ENCODE measurements at regions not wholly inside any gene's neighbourhood (a gene's known extent, or its start where the extent isn't known, plus 50 kb on each side); places are given as distances from the start of the nearest gene placed in this dataset.
"Not testable (repeated sequence)": the region's sequence is repeated elsewhere in the genome, so short reads cannot be mapped to it uniquely, and the experiment has no call there.

DNA sequence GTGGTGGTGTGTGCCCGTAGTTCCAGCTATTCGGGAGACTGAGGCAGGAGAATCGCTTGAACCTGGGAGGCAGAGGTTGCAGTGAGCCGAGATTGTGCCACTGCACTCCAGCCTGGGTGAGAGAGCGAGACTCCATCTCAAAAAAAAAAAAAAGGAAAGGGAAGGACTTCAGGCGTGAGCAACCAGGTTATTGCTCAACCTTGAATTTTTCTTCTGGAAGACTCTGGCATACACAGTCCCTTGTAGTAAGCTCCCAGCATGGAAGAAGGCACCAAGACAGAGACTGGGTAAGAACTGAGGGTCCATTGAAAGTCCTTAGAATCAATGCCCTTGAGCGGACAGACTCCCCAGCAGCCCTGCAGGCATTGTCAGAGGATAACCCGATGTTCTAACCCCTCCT lies 75.0 kb downstream of the C9orf50 start:
- TF ChIP-seq, protein P1, sequence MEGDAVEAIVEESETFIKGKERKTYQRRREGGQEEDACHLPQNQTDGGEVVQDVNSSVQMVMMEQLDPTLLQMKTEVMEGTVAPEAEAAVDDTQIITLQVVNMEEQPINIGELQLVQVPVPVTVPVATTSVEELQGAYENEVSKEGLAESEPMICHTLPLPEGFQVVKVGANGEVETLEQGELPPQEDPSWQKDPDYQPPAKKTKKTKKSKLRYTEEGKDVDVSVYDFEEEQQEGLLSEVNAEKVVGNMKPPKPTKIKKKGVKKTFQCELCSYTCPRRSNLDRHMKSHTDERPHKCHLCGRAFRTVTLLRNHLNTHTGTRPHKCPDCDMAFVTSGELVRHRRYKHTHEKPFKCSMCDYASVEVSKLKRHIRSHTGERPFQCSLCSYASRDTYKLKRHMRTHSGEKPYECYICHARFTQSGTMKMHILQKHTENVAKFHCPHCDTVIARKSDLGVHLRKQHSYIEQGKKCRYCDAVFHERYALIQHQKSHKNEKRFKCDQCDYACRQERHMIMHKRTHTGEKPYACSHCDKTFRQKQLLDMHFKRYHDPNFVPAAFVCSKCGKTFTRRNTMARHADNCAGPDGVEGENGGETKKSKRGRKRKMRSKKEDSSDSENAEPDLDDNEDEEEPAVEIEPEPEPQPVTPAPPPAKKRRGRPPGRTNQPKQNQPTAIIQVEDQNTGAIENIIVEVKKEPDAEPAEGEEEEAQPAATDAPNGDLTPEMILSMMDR (IDR thresholded peaks at IDR 0.05; ENCODE audit: insufficient read depth, low read length): not testable (repeated sequence)
- TF ChIP-seq GABPA (IDR thresholded peaks at IDR 0.05; ENCODE audit: low read depth): not testable (repeated sequence)

All from HL-60 (cell line).